H1 (cell line): ENCODE measurements at regions not wholly inside any gene's neighbourhood (a gene's known extent, or its start where the extent isn't known, plus 50 kb on each side); places are given as distances from the start of the nearest gene placed in this dataset.

Source experiments
- CTCF ChIA-PET: fragments of 300-600 bp; sonication (Branson Sonifier 250); formaldehyde crosslinking; loops from one replicate; lab custom pipeline; 2021; ENCODE audit not compliant: partially characterized antibody; lab: Charles Lee
- POLR2A ChIA-PET: fragments of 300-600 bp; sonication (Branson Sonifier 250); formaldehyde crosslinking; loops from one replicate; lab custom pipeline; 2021; ENCODE audit warnings: inconsistent platforms; ENCODE audit not compliant: partially characterized antibody; lab: Charles Lee
- DNase-seq, 2 experiments: peaks; one replicate each; pipeline versions ENCODE4 v3.0.0 to v3.0.0-alpha.2; 2010 to 2022; ENCODE audit warnings: low spot score in 2 of 2, low read depth in 1 of 2, mixed read lengths in 1 of 2
- FAIRE-seq: peaks from 2 replicates; lab custom pipeline; 2011; peaks lifted over from hg19 to GRCh38; lab: Jason Lieb, UNC
- H2AFZ ChIP-seq: 2 replicates; pipeline ENCODE4 v1.8.1; 2012; ENCODE audit warnings: low read length, inconsistent platforms
- H2AK5ac ChIP-seq: 2 replicates; pipeline ENCODE4 v1.6.1; 2013; ENCODE audit warnings: low read depth, low read length
- H2BK120ac ChIP-seq: replicated peaks from 2 replicates; pipeline ENCODE3; 2013; ENCODE audit warnings: low read depth, low read length, inconsistent platforms
- H2BK12ac ChIP-seq: 2 replicates; pipeline ENCODE4 v1.6.1; 2013; ENCODE audit warnings: low read depth, low read length
- H2BK15ac ChIP-seq: 2 replicates; pipeline ENCODE4 v1.6.1; 2013; ENCODE audit warnings: low read length
- H2BK20ac ChIP-seq: 2 replicates; pipeline ENCODE4 v1.6.1; 2013; ENCODE audit warnings: low read length
- H2BK5ac ChIP-seq: 2 replicates; pipeline ENCODE4 v1.6.1; 2013; ENCODE audit warnings: low read depth, low read length
- H3K14ac ChIP-seq: 2 replicates; pipeline ENCODE4 v1.6.1; 2013; ENCODE audit warnings: inconsistent platforms; ENCODE audit not compliant: insufficient read length
- H3K18ac ChIP-seq: 2 replicates; pipeline ENCODE4 v1.6.1; 2013; ENCODE audit warnings: low read length; ENCODE audit errors: extremely low read depth
- H3K23ac ChIP-seq: 2 replicates; pipeline ENCODE4 v1.6.1; 2013; ENCODE audit warnings: inconsistent platforms; ENCODE audit not compliant: insufficient read length
- H3K23me2 ChIP-seq: 2 replicates; pipeline ENCODE4 v1.6.1; 2013; ENCODE audit warnings: low read depth, low read length
- H3K27ac ChIP-seq: 2 replicates; pipeline ENCODE4 v1.6.1; 2011; ENCODE audit warnings: low read depth, low read length, inconsistent platforms
- H3K27me3 ChIP-seq, 4 experiments: replicated peaks in 1 of 4; 1 replicate in 1 of 4; 2 replicates in 3 of 4; pipeline versions ENCODE4 v1.6.1 to v1.8.1; 2011 to 2013; ENCODE audit warnings: low read length in 3 of 4, mild to moderate bottlenecking in 3 of 4, inconsistent platforms in 2 of 4, mixed read lengths in 2 of 4, moderate library complexity in 1 of 4; ENCODE audit not compliant: control insufficient read depth in 3 of 4, insufficient read depth in 3 of 4; ENCODE audit errors: extremely low read depth in 1 of 4
- H3K36me3 ChIP-seq, 4 experiments: 2 replicates each; pipeline versions ENCODE4 v1.6.1 to v1.8.1; 2011 to 2013; ENCODE audit warnings: mild to moderate bottlenecking in 4 of 4, low read length in 3 of 4, moderate library complexity in 2 of 4, control low read depth in 1 of 4, inconsistent platforms in 1 of 4; ENCODE audit not compliant: insufficient read depth in 4 of 4, control insufficient read depth in 2 of 4
- H3K4ac ChIP-seq: replicated peaks from 2 replicates; pipeline ENCODE3; 2013; ENCODE audit warnings: low read length, low read depth, mixed read lengths, inconsistent platforms; ENCODE audit not compliant: insufficient read length
- H3K4me1 ChIP-seq, 4 experiments: replicated peaks in 1 of 4; 1 replicate in 1 of 4; 2 replicates in 3 of 4; pipeline versions ENCODE4 v1.6.1 to v1.8.1; 2011 to 2013; ENCODE audit warnings: low read length in 3 of 4, inconsistent platforms in 2 of 4, mixed read lengths in 1 of 4; ENCODE audit not compliant: insufficient read depth in 4 of 4, control insufficient read depth in 3 of 4
- H3K4me2 ChIP-seq, 2 experiments: 2 replicates each; pipeline versions ENCODE4 v1.6.1 to v1.8.1; 2011 to 2013; ENCODE audit warnings: low read depth in 2 of 2, low read length in 2 of 2, control low read depth in 1 of 2, inconsistent platforms in 1 of 2, mild to moderate bottlenecking in 1 of 2; ENCODE audit not compliant: insufficient read depth in 1 of 2
- H3K4me3 ChIP-seq, 4 experiments: fragments of 200-600, 300-600 bp in 1 of 4; sonication (generic), shearing (Covaris generic), sonication (Bioruptor Twin) in 1 of 4; 2 replicates each; pipeline versions ENCODE4 v1.5.1 to v1.8.1; 2011 to 2016; ENCODE audit warnings: low read length in 4 of 4, low read depth in 3 of 4, control low read depth in 2 of 4, inconsistent platforms in 2 of 4, mild to moderate bottlenecking in 2 of 4, mixed read lengths in 1 of 4, moderate library complexity in 1 of 4; ENCODE audit not compliant: insufficient read depth in 2 of 4; ENCODE audit errors: extremely low read depth in 1 of 4
- H3K56ac ChIP-seq: replicated peaks from 2 replicates; pipeline ENCODE3; 2013; ENCODE audit warnings: low read depth, mild to moderate bottlenecking, mixed read lengths, low read length, inconsistent platforms; ENCODE audit not compliant: insufficient read length
- H3K79me1 ChIP-seq: 2 replicates; pipeline ENCODE4 v1.6.1; 2013; ENCODE audit warnings: low read depth, low read length, control low read depth
- H3K79me2 ChIP-seq, 2 experiments: 2 replicates each; pipeline versions ENCODE4 v1.6.1 to v1.8.1; 2012 to 2013; ENCODE audit warnings: low read length in 2 of 2, mild to moderate bottlenecking in 2 of 2, inconsistent platforms in 1 of 2; ENCODE audit not compliant: insufficient read depth in 2 of 2, control insufficient read depth in 1 of 2
- H3K9ac ChIP-seq, 4 experiments: replicated peaks in 1 of 4; 1 replicate in 1 of 4; 2 replicates in 3 of 4; pipeline versions ENCODE4 v1.6.1 to v1.8.1; 2011 to 2013; ENCODE audit warnings: low read depth in 3 of 4, low read length in 3 of 4, control low read depth in 2 of 4, mild to moderate bottlenecking in 2 of 4, moderate library complexity in 2 of 4, inconsistent platforms in 1 of 4; ENCODE audit errors: extremely low read depth in 1 of 4
- H3K9me3 ChIP-seq, 2 experiments: 2 replicates each; pipeline versions ENCODE4 v1.6.1 to v1.8.1; 2012 to 2013; ENCODE audit warnings: mild to moderate bottlenecking in 2 of 2, moderate library complexity in 2 of 2, control low read depth in 1 of 2, inconsistent platforms in 1 of 2, low read depth in 1 of 2, low read length in 1 of 2, mixed read lengths in 1 of 2; ENCODE audit not compliant: insufficient read depth in 2 of 2
- H4K20me1 ChIP-seq, 2 experiments: replicated peaks in 1 of 2; 2 replicates each; pipeline versions ENCODE3 to v1.8.1; 2011 to 2013; ENCODE audit warnings: inconsistent platforms in 2 of 2, low read length in 2 of 2, mild to moderate bottlenecking in 1 of 2; ENCODE audit not compliant: insufficient read depth in 2 of 2, control insufficient read depth in 1 of 2
- H4K5ac ChIP-seq: 2 replicates; pipeline ENCODE4 v1.6.1; 2013; ENCODE audit warnings: low read length, low read depth, mixed read lengths, inconsistent platforms; ENCODE audit not compliant: insufficient read length
- H4K8ac ChIP-seq: 2 replicates; pipeline ENCODE4 v1.8.0; 2013; ENCODE audit warnings: mild to moderate bottlenecking, moderate library complexity, low read length, inconsistent platforms; ENCODE audit not compliant: insufficient read depth; ENCODE audit errors: extremely low read depth
- H4K91ac ChIP-seq: replicated peaks from 2 replicates; pipeline ENCODE3; 2013; ENCODE audit warnings: low read length, mixed read lengths, inconsistent platforms; ENCODE audit not compliant: insufficient read length
- ASH2L ChIP-seq: fragments of 200-600, 300-600 bp; sonication (generic); IDR thresholded peaks from one replicate; pipeline ENCODE4 v1.7.1; 2017; ENCODE audit warnings: low read length
- BACH1 ChIP-seq: IDR thresholded peaks from 2 replicates; pipeline ENCODE4 v1.6.1; 2012; ENCODE audit warnings: low read length, improper control_type of control experiment
- BCL11A ChIP-seq, 2 experiments: IDR thresholded peaks; one replicate each; pipeline ENCODE4 v1.6.1; 2011; ENCODE audit warnings: low read depth in 2 of 2, low read length in 2 of 2, mild to moderate bottlenecking in 2 of 2
- BRCA1 ChIP-seq: IDR thresholded peaks from 2 replicates; pipeline ENCODE4 v1.6.1; 2012; ENCODE audit warnings: low read depth, low read length, improper control_type of control experiment
- CEBPB ChIP-seq: IDR thresholded peaks from 2 replicates; pipeline ENCODE4 v1.6.1; 2012; ENCODE audit warnings: low read depth, low read length
- CTBP2 ChIP-seq: IDR thresholded peaks from 2 replicates; pipeline ENCODE4 v1.7.0; 2011; ENCODE audit warnings: borderline replicate concordance, mild to moderate bottlenecking, moderate library complexity, mixed read lengths, low read length; ENCODE audit not compliant: insufficient read depth, insufficient read length
- JUN ChIP-seq: IDR thresholded peaks from 2 replicates; pipeline ENCODE4 v1.6.1; 2011; ENCODE audit warnings: low read depth, mild to moderate bottlenecking, improper control_type of control experiment, low read length
- KDM4A ChIP-seq: IDR thresholded peaks from one replicate; pipeline ENCODE4 v1.7.1; 2012; ENCODE audit warnings: low read depth, mild to moderate bottlenecking, moderate library complexity, low read length, inconsistent platforms; ENCODE audit not compliant: severe bottlenecking
- KDM5A ChIP-seq: fragments of 200-600 bp; IDR thresholded peaks from 2 replicates; pipeline ENCODE4 v1.7.1; 2012; ENCODE audit warnings: mild to moderate bottlenecking, low read length, inconsistent platforms, mixed read lengths
- NANOG ChIP-seq: IDR thresholded peaks from 2 replicates; pipeline ENCODE4 v1.6.1; 2011; ENCODE audit warnings: low read length, low read depth, mild to moderate bottlenecking, inconsistent platforms; ENCODE audit not compliant: insufficient read depth, poor library complexity, severe bottlenecking
- RNF2 ChIP-seq: fragments of 200-900, 300-1000 bp; sonication (generic); IDR thresholded peaks from 2 replicates; pipeline ENCODE4 v1.7.1; 2016; ENCODE audit warnings: borderline replicate concordance, low read depth, mild to moderate bottlenecking, antibody characterized with exemption, low read length; ENCODE audit not compliant: poor library complexity, severe bottlenecking; ENCODE audit errors: missing control alignments
- SIN3A ChIP-seq, 2 experiments: IDR thresholded peaks in 1 of 2; conservative IDR thresholded peaks in 1 of 2; 2 replicates each; pipeline ENCODE4 v1.6.1; 2011 to 2012; ENCODE audit warnings: low read length in 2 of 2, improper control_type of control experiment in 1 of 2, low read depth in 1 of 2, mild to moderate bottlenecking in 1 of 2
- SUZ12 ChIP-seq: fragments of 200-600 bp; sonication (generic); IDR thresholded peaks from 2 replicates; pipeline ENCODE4 v1.6.1; 2012; ENCODE audit warnings: mild to moderate bottlenecking, inconsistent platforms, low read length, moderate library complexity, mixed read lengths
- TCF12 ChIP-seq: IDR thresholded peaks from 2 replicates; pipeline ENCODE4 v1.6.1; 2011; ENCODE audit warnings: low read depth, mild to moderate bottlenecking, low read length
- WGBS, 2 experiments: shearing (Covaris generic) in 1 of 2; methylation state at CpG; one replicate each; pipeline versions ENCODE4 v1.1.6 to v1.1.7; 2013 to 2015; ENCODE audit warnings: low lambda C conversion rate in 2 of 2, mixed read lengths in 2 of 2, inconsistent platforms in 1 of 2, low coverage in 1 of 2, missing lambda C conversion rate in 1 of 2; ENCODE audit not compliant: insufficient replicate concordance in 2 of 2, insufficient coverage in 1 of 2, insufficient read length in 1 of 2; ENCODE audit errors: extremely low coverage in 1 of 2, missing lambda C conversion rate in 1 of 2; 5-methylcytosine and 5-hydroxymethylcytosine counted together

DNA sequence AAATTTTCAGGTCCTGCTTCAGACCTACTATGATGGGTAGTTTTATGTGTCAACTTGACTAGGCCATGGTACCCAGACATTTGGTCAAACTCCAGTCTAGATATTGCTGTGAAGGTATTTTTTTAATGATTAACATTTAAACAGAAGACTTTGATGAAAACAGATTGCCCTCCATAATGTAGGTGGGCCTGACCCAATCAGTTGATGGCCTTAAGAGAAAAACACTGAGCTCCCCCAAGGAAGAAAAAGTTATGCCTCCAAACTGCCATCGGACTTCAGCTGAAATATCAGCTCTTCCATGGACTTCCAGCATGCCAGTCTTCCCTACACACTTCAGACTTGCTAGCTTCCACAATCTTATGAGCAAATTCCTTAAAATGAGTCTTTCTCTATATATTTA, 67.3 kb upstream of the TYRP1 start:
- no peak overlapping the region for H2BK12ac ChIP-seq
- no peak overlapping the region for H3K4me2 ChIP-seq
- H4K91ac ChIP-seq: no peak overlapping the region
- H3K36me3 ChIP-seq: no peaks in the 10 kb centered on the region
- H3K9ac ChIP-seq: no peak overlapping the region
- no peak overlapping the region for H3K18ac ChIP-seq
- no peak overlapping the region for H2AK5ac ChIP-seq
- no peak overlapping the region for H3K14ac ChIP-seq
- WGBS, 2 experiments: 100% methylated on average over 1 of the region's 1 CpG; no CpG with 5 or more reads in 1 of the 2 experiments
- H4K8ac ChIP-seq: no peak overlapping the region
- FAIRE-seq (no peak), DNase-seq (no peak)
- H4K20me1 ChIP-seq: no peaks in the 10 kb centered on the region
- H2BK20ac ChIP-seq: no peak overlapping the region
- no peak overlapping the region for H3K4me3 ChIP-seq
- H3K56ac ChIP-seq: no peak overlapping the region
- H3K27ac ChIP-seq: no peak overlapping the region
- H2BK5ac ChIP-seq: no peak overlapping the region
- H3K79me2 ChIP-seq: no peaks in the 10 kb centered on the region
- no peak overlapping the region for H2BK120ac ChIP-seq
- ChIA-PET CTCF (interaction anchor here (2.0 kb wide), 1 partner anchor 71 kb away, joined by 5 read pairs; no protein-coding TSS in a partner anchor), POLR2A (no interaction called here)
- H2AFZ ChIP-seq: no peak overlapping the region
- H3K9me3 ChIP-seq: no peaks in the 10 kb centered on the region
- no peaks in the 10 kb centered on the region for H3K27me3 ChIP-seq
- H3K4ac ChIP-seq: no peak overlapping the region
- H2BK15ac ChIP-seq: no peak overlapping the region
- H3K79me1 ChIP-seq: no peaks in the 10 kb centered on the region
- H3K23ac ChIP-seq: no peak overlapping the region
- H3K4me1 ChIP-seq: peaks cover 0 to 3% (median 1%) of the 10 kb centered on the region in 4 experiments; a peak in 2 of 7 replicates
- H4K5ac ChIP-seq: no peak overlapping the region
- H3K23me2 ChIP-seq: no peaks in the 10 kb centered on the region
- no peak for TF ChIP-seq KDM4A
- no peak for TF ChIP-seq BACH1
- TF ChIP-seq BCL11A (IDR thresholded peaks at IDR 0.05; ENCODE audit: low read depth in 2 of 2, low read length in 2 of 2): no peak
- no peak for TF ChIP-seq RNF2
- TF ChIP-seq CEBPB: no peak
- no peak for TF ChIP-seq SUZ12
- TF ChIP-seq KDM5A: no peak
- no peak for TF ChIP-seq SIN3A (conservative IDR thresholded peaks at IDR 0.05 in 1 of 2, IDR thresholded peaks at IDR 0.05 in 1 of 2; ENCODE audit: low read depth in 1 of 2, low read length in 2 of 2)
- TF ChIP-seq NANOG: no peak
- no peak for TF ChIP-seq CTBP2
- no peak for TF ChIP-seq BRCA1
- no peak for TF ChIP-seq TCF12
- no peak for TF ChIP-seq ASH2L
- no peak for TF ChIP-seq JUN
